GM19467 (cell line): ENCODE measurements at regions not wholly inside any gene's neighbourhood (a gene's known extent, or its start where the extent isn't known, plus 50 kb on each side); places are given as distances from the start of the nearest gene placed in this dataset.
"Not testable (repeated sequence)": the region's sequence is repeated elsewhere in the genome, so short reads cannot be mapped to it uniquely, and the experiment has no call there.

ENCODE experiments used
- ATAC-seq: cut with Tn5 transposase; IDR thresholded peaks from one replicate; pipeline ENCODE4 v1.9.1; 2021; ENCODE audit warnings: mild to moderate bottlenecking, moderate library complexity; ENCODE audit not compliant: unreplicated experiment

- not testable (repeated sequence) for ATAC-seq
Observed at GRCh38 chr20:29031262-29031982, 2226.0 kb upstream of the DEFB115 start.

- not testable (repeated sequence) for ATAC-seq
Observed at GRCh38 chr20:29044239-29044638, 2213.2 kb upstream of the DEFB115 start.

GRCh38 chr20:29050008-29050606 lies 2207.4 kb upstream of the DEFB115 start:
- ATAC-seq = not testable (repeated sequence)

GRCh38 chr20:29057866-29058484 lies 2199.5 kb upstream of the DEFB115 start:
- not testable (repeated sequence) for ATAC-seq

GRCh38 chr20:29062451-29062850 lies 2195.0 kb upstream of the DEFB115 start:
- ATAC-seq = not testable (repeated sequence)

GRCh38 chr20:29066341-29066740 lies 2191.1 kb upstream of the DEFB115 start:
- ATAC-seq = not testable (repeated sequence)

GRCh38 chr20:29073640-29074039 lies 2183.8 kb upstream of the DEFB115 start:
- ATAC-seq = not testable (repeated sequence)

- ATAC-seq = peak; percentile 95
Observed at GRCh38 chr20:29079769-29080690, 2177.4 kb upstream of the DEFB115 start.

- not testable (repeated sequence) for ATAC-seq
Observed at GRCh38 chr20:29081712-29082111, 2175.8 kb upstream of the DEFB115 start.

GRCh38 chr20:29085625-29086024 lies 2171.8 kb upstream of the DEFB115 start:
- no peak for ATAC-seq

GRCh38 chr20:29086145-29086718 lies 2171.2 kb upstream of the DEFB115 start:
- ATAC-seq = not testable (repeated sequence)

GRCh38 chr20:29086938-29087337 lies 2170.5 kb upstream of the DEFB115 start:
- ATAC-seq = no peak

GRCh38 chr20:29087887-29088286 lies 2169.6 kb upstream of the DEFB115 start:
- not testable (repeated sequence) for ATAC-seq

GRCh38 chr20:29088472-29088871 lies 2169.0 kb upstream of the DEFB115 start:
- ATAC-seq = not testable (repeated sequence)

GRCh38 chr20:29089409-29089808 lies 2168.1 kb upstream of the DEFB115 start:
- not testable (repeated sequence) for ATAC-seq

GRCh38 chr20:29093958-29094357 lies 2163.5 kb upstream of the DEFB115 start:
- not testable (repeated sequence) for ATAC-seq

- ATAC-seq = not testable (repeated sequence)
Observed at GRCh38 chr20:29096695-29097094, 2160.8 kb upstream of the DEFB115 start.

- not testable (repeated sequence) for ATAC-seq
Observed at GRCh38 chr20:29107884-29108283, 2149.6 kb upstream of the DEFB115 start.

GRCh38 chr20:29109386-29109785 lies 2148.1 kb upstream of the DEFB115 start:
- not testable (repeated sequence) for ATAC-seq

- ATAC-seq = not testable (repeated sequence)
Observed at GRCh38 chr20:29115097-29115496, 2142.4 kb upstream of the DEFB115 start.
